Eye (tissue), 1 donor: ENCODE measurements at regions not wholly inside any gene's neighbourhood (a gene's known extent, or its start where the extent isn't known, plus 50 kb on each side); places are given as distances from the start of the nearest gene placed in this dataset.

Experiments used
- DNase-seq: peaks from one replicate; pipeline ENCODE4 v3.0.0-alpha.2; 2015

- no peak for DNase-seq
Observed at GRCh38 chr5:154107010-154107409, 68.2 kb downstream of the MFAP3 start.

- DNase-seq, result no peak
Observed at GRCh38 chr5:154107756-154108155, 69.0 kb downstream of the MFAP3 start.

GRCh38 chr5:154109416-154110106 lies 70.8 kb downstream of the MFAP3 start:
- no peak for DNase-seq

GRCh38 chr5:154110107-154110453 lies 71.3 kb downstream of the MFAP3 start:
- no peak for DNase-seq

GRCh38 chr5:154110716-154111115 lies 71.9 kb downstream of the MFAP3 start:
- peak; percentile 51 for DNase-seq

GRCh38 chr5:154111214-154111613 lies 72.4 kb downstream of the MFAP3 start:
- no peak for DNase-seq

- no peak for DNase-seq
Observed at GRCh38 chr5:154112255-154112654, 73.5 kb downstream of the MFAP3 start.

- DNase-seq, result no peak
Observed at GRCh38 chr5:154115291-154115690, 75.2 kb upstream of the GALNT10 start.

GRCh38 chr5:154117050-154117449 lies 73.5 kb upstream of the GALNT10 start:
- DNase-seq, result no peak

GRCh38 chr5:154117930-154118329 lies 72.6 kb upstream of the GALNT10 start:
- DNase-seq, result peak; percentile 47

- DNase-seq, result no peak
Observed at GRCh38 chr5:154118385-154118784, 72.1 kb upstream of the GALNT10 start.

- DNase-seq, result peak; percentile 53
Observed at GRCh38 chr5:154118893-154119336, 71.6 kb upstream of the GALNT10 start.

- no peak for DNase-seq
Observed at GRCh38 chr5:154129013-154129412, 61.5 kb upstream of the GALNT10 start.

- DNase-seq, result no peak
Observed at GRCh38 chr5:154129921-154130320, 60.6 kb upstream of the GALNT10 start.

GRCh38 chr5:154131817-154132216 lies 58.7 kb upstream of the GALNT10 start:
- no peak for DNase-seq

GRCh38 chr5:154132718-154133307 lies 57.7 kb upstream of the GALNT10 start:
- no peak for DNase-seq

- DNase-seq, result no peak
Observed at GRCh38 chr5:154133591-154133990, 56.9 kb upstream of the GALNT10 start.

GRCh38 chr5:154134499-154134898 lies 56.0 kb upstream of the GALNT10 start:
- DNase-seq, result no peak

GRCh38 chr5:154135125-154135817 lies 55.3 kb upstream of the GALNT10 start:
- DNase-seq, result no peak

- no peak for DNase-seq
Observed at GRCh38 chr5:154136141-154136540, 54.4 kb upstream of the GALNT10 start.

- peak; percentile 57 for DNase-seq
Observed at GRCh38 chr5:154138701-154139100, 51.8 kb upstream of the GALNT10 start.

- no peak for DNase-seq
Observed at GRCh38 chr5:154140381-154140780, 50.2 kb upstream of the GALNT10 start.
